HT-29 (cell line): ENCODE measurements at regions not wholly inside any gene's neighbourhood (a gene's known extent, or its start where the extent isn't known, plus 50 kb on each side); places are given as distances from the start of the nearest gene placed in this dataset.

Source experiments
- DNase-seq: peaks from one replicate; pipeline ENCODE4 v3.0.0-alpha.2; 2015; ENCODE audit warnings: low spot score

- DNase-seq = no peak
Observed at GRCh38 chr14:95386536-95387095, 66.9 kb upstream of the CLMN start.

- DNase-seq = no peak
Observed at GRCh38 chr14:95385701-95386100, 66.0 kb upstream of the CLMN start.

- DNase-seq = no peak
Observed at GRCh38 chr14:95382747-95383146, 63.0 kb upstream of the CLMN start.

- no peak for DNase-seq
Observed at GRCh38 chr14:95381726-95382125, 62.0 kb upstream of the CLMN start.

- DNase-seq = no peak
Observed at GRCh38 chr14:95380350-95381042, 60.8 kb upstream of the CLMN start.

- DNase-seq = no peak
Observed at GRCh38 chr14:95379634-95380033, 59.9 kb upstream of the CLMN start.

GRCh38 chr14:95375539-95376109, 55.9 kb upstream of the CLMN start:
- no peak for DNase-seq

GRCh38 chr14:95374239-95374997, 54.7 kb upstream of the CLMN start:
- DNase-seq = peak; percentile 1

- DNase-seq = no peak
Observed at GRCh38 chr14:95370076-95370475, 50.4 kb upstream of the CLMN start.
